ENCODE measurements at regions not wholly inside any gene's neighbourhood (a gene's known extent, or its start where the extent isn't known, plus 50 kb on each side); places are given as distances from the start of the nearest gene placed in this dataset.

DNA sequence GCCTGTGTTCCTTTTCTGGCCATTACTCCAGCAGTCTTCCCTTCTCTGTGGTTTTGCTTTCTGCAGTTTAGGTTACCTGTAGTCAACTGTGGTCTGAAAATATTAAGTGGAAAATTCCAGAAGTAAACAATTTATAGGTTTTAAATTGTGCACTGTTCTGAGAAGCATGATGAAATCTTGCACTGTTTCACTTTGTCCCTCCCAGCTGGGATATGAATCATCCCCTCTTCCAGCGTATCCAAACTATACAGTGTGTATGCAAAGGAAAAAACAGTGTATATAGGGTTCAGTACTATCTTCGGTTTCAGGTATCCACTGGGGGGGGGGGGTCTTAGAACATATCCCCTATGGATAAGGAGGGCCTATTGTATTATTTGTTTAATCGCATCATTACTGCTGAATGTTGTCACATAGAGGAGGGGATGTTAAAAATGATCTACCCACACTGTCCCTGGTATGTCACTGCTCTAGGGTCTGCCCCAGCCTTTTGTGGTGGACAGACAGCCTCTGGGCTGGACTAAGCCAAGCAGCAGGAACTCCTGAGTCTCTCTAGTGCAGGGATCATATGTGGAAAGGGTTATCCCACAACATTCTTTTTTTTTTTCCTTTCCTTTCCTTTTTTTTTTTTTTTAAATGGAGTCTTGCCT is 109.1 kb upstream of the MAX start:
- DNase-seq (no peak), ATAC-seq (no peak)
- intact Hi-C loops (cut with micrococcal nuclease): no loop called here

DNA sequence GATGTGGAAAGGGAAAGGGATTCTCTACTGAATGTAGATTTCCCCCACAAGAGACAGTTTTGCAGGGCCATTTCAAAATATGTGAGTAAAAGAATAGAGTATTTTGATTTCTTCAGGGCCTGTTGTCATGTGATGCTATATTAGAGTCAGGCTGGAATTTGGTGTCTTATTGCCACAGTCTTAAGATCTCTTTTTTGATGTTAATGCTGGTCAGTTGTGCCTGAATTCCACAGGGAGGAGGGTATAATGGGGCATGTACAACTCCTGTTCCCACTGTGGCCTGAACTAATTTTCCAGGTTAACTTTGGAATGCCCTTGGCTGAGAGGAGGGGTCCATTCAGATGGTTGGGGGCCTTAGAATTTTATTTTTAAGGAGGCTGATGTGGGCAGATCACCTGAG is 111.0 kb upstream of the MAX start:
- DNase-seq: no peak
- ATAC-seq: no peak
- intact Hi-C loops (cut with micrococcal nuclease): no loop called here

DNA sequence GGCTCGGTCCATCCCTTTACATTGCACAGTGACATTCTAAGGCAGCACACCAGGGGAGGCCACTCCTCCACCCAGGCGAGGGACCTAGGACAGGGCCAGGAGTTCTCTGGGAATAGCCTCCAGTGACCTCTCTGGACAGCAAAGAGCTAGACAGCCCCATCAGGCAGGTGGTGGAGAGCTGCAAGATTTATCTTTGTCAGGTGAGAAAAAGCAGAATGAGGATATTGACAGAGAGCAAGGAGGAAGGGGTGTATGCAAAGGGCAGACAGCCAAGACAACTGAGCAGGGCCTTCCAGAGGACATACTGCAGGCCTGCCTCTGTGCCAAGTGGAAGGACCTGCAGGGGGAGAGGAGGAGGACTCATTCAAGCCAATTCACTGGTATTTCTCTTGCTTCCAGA is 112.4 kb upstream of the MAX start:
- intact Hi-C loops (cut with micrococcal nuclease): no loop called here
- DNase-seq: peak; percentile 42
- ATAC-seq: peak; percentile 92

DNA sequence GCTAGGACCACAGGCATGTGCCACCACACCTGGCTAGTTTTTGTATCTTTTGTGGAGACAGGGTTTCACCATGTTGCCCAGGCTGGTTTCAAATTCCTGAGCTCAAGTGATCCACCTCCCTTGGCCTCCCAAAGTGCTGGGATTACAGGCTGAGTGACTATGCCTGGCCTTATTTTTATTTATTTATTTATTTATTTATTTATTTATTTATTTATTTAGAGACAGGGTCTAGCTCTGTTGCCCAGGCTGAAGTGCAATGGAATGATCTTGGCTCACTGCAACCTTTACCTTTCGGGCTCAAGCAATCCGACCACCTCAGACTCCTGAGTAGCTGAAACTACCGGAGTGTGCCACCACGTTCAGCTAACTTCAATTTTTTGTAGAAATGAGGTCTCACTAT is 117.0 kb upstream of the MAX start:
- no peak for DNase-seq
- intact Hi-C loops (cut with micrococcal nuclease): no loop called here
- no peak for ATAC-seq

DNA sequence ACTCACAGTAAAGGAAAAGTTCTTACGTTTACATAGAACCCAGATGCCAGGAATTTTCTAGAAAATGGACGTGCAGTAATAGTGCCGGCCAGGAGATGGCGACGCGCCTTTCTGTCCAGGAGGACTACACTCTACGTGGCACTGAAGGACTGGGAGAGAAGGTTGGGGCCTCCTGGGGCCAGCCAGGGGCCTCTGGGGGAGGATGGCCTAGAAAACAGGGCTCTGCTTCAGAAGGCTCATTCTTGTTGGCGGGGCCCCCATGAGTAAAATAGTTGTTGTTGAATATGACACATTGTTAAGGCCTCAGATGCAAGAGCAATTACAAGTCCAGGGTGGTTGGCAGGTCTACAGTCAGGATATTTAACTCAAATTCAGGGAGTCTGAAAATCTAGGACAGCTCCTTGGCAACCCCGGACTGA is 120.1 kb upstream of the MAX start:
- DNase-seq (peak; percentile 69), ATAC-seq (peak; percentile 68)
- intact Hi-C loops (cut with micrococcal nuclease): loop anchor here (10.0 kb wide), 1 partner anchor 182 kb away; no protein-coding TSS in a partner anchor

DNA sequence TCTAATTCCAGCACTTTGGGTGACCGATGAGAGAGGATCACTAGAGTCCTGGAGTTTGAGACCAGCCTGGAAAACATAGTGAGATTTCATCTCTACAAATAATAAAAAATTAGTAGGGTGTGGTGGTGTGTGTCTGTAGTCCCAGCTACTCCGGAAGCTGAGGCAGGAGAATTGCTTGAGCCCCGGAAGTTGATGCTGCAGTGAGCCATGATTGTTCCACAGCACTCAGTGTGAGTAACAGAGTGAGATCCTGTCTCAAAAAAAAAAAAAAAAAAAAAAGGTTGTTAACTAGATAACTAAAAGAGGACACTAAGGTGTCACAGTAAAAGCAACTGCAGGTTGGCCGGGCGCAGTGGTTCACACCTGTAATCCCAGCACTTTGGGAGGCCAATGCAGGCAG is 121.3 kb upstream of the MAX start:
- intact Hi-C loops (cut with micrococcal nuclease): loop anchor here (10.0 kb wide), 1 partner anchor 181 kb away; no protein-coding TSS in a partner anchor
- DNase-seq (no peak), ATAC-seq (no peak)

DNA sequence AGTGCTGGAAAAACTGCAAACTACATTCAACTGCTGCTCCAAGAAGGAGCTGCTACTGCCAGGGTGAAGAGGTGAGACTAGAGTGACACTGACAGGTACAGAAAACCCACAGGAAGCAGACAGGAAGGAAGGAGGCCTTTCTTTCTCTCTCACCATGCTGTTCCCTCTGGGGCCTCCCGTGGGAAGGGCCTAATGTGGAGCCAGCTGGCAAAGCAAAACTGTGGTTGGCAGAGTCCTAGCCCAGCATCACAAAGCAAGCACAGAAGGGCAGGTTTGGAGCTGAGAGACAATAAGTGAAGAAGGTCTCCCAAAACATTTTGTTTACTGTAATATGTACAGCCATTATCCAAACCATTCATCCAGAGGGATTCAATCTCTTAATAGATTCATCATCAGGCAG is 122.5 kb upstream of the MAX start:
- intact Hi-C loops (cut with micrococcal nuclease): loop anchor here (10.0 kb wide), 1 partner anchor 180 kb away; no protein-coding TSS in a partner anchor
- ATAC-seq: peak; percentile 64
- DNase-seq: peak; percentile 52

DNA sequence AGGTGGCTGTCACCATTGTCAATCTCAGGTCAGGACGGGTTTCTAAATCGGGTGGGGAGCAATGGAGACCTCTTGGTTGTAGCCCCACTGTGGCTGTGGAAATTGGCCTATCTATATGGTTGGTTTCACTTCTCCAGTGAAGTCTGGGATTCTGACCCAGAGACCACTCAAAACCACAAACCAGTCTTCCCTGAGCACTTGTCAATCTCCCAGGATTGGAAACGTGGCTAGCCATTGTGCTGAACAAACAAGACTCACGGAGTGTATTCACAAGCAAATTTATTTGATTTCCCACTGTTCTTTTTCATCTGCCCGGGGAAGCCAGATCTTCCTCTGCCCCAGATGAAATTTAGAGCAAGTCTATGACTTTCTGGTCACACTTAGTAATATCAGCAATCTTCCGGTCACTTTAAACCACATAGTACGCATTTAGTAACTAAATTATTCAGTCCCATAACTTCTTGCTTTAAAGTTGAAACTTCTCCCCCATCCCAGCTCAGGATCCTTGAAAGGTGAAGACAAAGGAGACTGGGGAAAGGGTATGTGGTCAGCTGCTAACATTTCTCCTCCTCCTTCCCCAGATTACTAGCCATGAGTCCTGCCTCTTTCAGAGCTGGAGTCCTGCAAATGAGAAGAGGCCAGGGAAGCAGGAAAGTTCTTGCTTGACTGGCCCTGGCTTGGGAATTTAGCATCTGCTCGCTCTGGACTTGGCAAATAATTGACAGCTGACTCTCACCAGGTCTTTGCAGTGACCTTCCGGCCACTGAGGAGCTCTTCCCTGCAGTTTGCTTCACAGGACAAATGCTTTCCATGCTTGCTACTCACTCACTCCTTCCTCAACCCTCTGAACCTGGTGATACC is 123.2 kb upstream of the MAX start:
- ATAC-seq (no peak), DNase-seq (no peak)
- intact Hi-C loops (cut with micrococcal nuclease): loop anchor here (10.0 kb wide), 1 partner anchor 179 kb away; no protein-coding TSS in a partner anchor

DNA sequence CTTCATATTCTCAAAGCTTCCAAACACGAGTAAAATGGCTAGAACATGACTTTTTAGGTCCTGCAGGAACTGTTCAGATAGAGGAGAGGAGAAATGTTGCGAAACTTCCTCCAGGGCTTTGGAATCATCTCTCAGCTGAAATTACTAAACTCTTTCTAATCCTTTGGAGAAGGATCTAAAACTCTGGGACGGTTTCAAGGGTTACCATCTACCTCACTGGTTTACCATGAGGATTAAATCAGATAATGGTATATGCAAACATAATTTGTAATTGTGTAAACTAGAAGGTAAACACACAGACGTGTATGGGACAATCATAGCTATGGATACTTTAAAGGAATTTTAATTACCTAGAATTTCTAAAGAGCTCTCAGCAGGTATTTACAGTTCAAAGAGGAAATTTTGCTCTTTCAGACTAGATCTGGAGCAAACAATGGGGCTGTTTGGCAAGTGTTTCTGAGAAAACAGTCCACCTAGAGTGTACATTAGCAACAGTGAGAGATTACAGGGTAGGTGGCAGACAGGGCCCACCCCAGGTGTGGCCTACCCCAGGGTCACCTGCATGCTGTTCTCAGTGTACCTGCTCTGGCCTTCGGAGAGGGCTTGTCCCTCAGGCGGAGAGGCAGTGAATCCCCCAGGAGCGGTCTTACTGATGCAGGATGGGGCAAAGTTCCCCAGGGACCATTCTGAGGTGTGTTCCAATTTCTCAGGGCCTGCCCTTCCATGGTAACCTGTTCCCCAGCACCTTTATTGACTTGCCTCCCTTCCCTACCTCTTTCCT is 124.7 kb upstream of the MAX start:
- ATAC-seq (no peak), DNase-seq (no peak)
- intact Hi-C loops (cut with micrococcal nuclease): loop anchor here (10.0 kb wide), 1 partner anchor 178 kb away; no protein-coding TSS in a partner anchor

DNA sequence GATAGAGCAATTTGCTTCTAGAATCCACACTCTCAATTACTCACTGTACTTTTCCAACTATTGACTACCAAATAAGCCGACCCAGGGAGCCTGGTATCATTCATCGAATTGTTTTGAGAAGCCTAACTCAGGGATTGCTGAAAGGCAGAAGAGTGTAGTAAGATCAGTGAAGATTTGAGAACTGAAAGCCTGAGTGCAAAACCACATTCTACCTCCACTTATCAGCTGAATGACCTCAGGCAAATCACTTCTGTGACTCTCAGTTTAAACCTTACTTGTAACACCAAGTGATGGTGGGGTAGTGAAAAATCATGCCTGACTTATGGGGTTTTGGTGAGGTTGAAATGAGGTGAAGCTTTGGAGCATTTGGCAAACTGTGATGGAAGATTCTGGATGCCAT is 126.1 kb upstream of the MAX start:
- DNase-seq: no peak
- ATAC-seq: no peak
- intact Hi-C loops (cut with micrococcal nuclease): loop anchor here (10.0 kb wide), 1 partner anchor 176 kb away; no protein-coding TSS in a partner anchor

DNA sequence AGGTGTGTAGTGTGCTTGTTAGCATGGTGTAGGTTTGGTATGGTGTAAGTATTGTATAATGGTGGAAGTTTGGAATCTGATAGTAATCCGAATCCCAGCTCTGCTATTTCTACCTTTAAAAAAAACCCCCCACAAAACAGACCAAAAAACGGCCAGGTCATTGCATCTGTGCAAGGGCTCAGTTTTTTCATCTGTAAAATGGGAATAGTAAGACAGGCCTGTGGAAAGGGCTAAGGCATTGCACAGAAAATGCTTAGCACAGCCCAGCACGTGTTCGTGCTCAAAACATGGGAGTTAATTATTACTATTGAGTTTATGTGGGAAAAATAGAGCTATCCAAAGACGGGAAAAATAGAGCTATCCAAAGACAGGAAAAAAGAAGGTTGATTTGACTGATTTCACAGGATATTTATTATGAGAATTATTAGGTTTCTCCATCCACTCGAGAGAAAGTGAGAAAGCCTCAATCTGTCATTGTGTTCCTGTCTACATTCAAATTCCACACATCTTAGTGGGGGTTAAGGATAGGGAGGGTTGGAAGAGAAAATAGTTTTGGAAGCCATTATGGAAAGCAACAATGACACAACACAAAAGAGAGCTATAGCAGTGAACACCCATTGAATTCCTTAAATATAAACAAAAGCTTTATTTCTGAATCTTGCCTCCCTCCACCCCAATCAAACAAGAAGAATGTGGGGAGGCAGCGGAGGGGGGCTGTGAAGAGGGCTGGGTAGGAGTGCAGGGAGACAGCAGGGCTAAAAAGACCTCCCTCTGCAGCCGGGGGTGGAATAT is 126.8 kb upstream of the MAX start:
- no peak for ATAC-seq
- intact Hi-C loops (cut with micrococcal nuclease): loop anchor here (10.0 kb wide), 1 partner anchor 176 kb away; no protein-coding TSS in a partner anchor
- DNase-seq: no peak

DNA sequence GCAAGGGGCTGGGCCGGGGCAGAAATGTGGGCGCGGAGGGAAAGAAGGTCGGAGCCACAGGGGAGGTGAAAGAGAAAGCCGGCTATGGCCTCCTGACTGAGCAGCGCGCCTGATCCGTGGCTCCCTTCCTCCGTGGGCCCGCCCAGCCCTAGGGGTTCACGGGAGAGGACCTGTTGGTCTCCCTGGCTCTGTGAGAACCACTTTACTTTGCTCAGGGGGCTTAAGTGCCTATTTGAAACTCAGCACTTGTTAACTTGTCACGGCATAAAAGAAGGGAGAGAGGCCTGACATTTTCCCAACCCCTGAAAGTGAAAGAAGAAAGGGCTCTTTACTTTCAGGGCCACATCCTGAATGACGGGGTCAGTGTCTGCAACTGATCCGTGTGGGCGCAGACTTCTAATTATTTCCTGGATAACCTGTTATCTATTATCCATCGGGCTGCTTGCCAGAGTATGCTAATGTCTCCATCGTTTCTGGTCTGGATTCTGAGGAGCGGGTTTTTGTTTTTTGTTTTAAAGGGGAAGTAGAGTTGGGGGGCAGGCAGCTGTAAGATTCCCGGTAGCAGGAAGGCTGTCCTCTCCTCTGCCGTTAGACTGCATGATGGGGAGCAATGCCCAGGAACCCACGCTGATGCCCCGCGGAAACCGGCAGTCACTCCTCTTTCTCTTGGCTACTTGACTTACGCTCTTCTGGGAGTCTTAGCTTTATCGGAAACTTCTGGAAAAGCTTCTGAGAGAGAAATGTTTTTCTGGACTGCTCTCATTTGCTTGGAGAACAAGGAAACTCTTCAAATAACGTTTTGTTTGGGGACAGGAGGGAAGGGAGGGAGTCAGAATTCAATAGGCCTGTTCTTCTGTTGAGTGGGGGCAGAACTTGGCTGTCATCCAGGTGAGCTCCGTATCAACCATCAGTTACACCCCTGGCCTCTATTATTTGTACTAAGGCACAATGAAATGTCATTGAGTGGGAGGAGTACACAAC is 127.7 kb upstream of the MAX start:
- peak; percentile 85 for ATAC-seq
- DNase-seq: peak; percentile 60
- intact Hi-C loops (cut with micrococcal nuclease): loop anchor here (10.0 kb wide), 1 partner anchor 175 kb away; no protein-coding TSS in a partner anchor

DNA sequence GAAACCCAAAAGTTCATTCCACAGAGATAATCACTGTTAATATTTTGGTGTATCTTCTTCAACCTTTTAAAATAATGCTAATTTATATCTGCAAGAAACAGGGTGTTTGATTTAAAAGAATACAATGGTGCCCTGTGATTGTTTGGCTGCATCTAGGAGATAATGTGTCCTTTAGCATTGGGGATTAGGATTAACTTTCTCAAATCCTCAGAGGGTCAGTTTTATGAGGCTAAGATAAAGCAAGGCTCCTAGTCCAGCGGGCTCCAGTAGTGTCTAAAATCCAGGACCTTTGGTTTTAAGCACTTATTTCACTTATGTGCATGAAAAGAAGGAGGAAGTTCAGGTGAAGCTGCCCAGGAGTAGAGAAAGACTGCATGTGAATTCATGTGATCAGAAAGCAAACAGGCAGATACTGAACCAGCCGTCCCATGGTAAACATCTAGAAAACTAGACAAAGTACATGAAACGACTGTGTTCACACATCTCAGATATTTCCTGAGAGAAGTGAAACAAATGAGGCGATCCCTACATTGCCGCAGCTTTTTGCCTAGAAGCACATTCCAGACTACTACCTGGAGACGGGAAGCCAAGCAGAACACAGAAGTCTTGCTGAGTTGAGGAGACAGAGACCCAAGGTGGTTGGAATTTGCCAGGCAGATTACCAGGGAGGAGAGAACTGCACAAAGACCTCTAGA is 129.1 kb upstream of the MAX start:
- DNase-seq (no peak), ATAC-seq (no peak)
- intact Hi-C loops (cut with micrococcal nuclease): no loop called here

DNA sequence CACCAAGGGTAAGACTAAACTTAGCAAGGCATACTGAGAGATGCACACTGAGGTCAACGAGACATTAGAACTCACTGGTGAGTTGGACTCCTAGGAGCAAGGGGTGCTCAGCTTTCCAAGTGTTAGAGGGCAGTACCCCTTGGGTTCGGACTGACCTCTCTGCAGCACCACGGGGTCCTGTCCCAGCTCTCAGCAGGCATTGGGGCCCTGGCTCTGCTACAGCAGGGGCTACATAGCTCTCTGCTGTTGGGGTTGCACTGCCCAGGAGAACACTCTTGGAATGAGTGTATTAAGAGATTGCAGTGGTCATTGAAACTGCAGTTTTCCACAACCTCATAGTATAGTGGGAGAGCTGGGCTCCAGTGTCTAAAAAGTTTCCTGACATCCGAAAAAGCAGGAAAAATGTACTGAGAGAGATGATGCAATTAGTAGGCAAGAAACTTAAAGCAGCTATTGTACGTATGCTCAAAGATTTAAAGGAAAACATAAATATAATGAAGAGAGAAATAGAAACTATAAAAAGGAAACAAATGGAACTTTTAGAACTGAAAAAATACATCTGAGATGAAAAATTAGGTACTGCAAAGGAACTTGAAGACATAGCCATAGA is 132.5 kb upstream of the MAX start:
- ATAC-seq (no peak), DNase-seq (no peak)
- intact Hi-C loops (cut with micrococcal nuclease): no loop called here

DNA sequence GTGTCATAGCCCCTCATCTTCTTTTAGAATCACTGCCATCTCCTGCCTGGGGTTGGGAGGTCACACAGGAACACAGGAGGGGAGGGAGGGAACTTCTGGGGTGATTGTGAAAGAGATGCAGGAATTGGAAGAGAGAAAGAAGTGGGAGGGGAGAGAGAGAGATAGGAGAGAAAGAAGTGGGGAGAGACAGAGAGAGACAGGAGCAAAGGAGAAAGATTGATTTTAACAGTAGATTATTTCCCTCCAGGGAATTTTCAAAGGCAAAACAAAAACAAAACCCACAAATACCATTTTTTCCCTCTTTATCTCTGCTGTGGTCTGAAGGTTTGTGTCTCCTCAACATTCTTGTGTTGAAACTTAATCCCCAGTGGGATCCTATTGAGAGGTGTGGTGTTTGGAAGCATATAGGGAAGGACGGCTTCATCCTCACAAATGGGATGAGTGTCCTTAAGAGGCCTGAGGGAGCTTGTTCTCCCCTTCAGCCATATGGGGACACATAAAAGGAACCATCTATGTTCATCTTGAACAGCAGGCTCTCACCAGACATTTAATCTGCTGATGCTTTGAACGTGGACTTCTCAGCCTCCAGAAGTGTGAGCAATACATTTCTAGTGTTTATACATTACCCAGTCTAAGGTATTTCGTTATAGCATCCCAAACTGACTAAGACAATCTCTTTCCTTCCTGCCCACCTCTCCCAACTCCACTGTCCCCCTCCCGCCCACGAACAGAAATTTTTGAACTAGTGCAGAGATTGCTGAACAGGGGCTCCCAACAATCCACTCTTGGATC is 134.9 kb upstream of the MAX start:
- intact Hi-C loops (cut with micrococcal nuclease): no loop called here
- DNase-seq (no peak), ATAC-seq (no peak)

DNA sequence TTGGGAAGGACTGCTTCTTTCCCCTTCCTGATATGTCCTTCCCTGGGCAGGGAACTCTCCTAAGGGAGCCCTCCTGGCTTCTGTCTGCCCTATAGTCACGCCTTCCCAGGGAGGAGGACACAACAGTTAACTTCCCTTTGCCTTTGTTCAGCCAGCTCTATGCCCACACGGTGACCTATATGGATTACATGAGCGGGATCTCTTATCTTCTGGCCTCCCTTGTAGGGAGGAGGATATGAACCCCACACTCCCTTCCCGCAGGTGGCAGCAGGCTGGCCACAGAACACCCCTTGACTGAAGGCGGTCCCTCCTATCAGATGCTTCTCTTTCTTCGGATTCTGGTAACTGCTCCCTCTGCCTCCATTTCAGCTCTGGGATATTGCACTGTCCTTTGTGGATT is 135.6 kb upstream of the MAX start:
- no peak for ATAC-seq
- DNase-seq: no peak
- intact Hi-C loops (cut with micrococcal nuclease): no loop called here
